HG02623 (cell line): ENCODE measurements at regions not wholly inside any gene's neighbourhood (a gene's known extent, or its start where the extent isn't known, plus 50 kb on each side); places are given as distances from the start of the nearest gene placed in this dataset.

Experiments used
- ATAC-seq: cut with Tn5 transposase; IDR thresholded peaks from one replicate; pipeline ENCODE4 v1.9.1; 2021; ENCODE audit warnings: moderate library complexity; ENCODE audit not compliant: unreplicated experiment

- ATAC-seq, result no peak
Observed at GRCh38 chr16:73177729-73178295, 129.9 kb upstream of the ZFHX3 start.

- no peak for ATAC-seq
Observed at GRCh38 chr16:73176577-73177013, 128.7 kb upstream of the ZFHX3 start.

- ATAC-seq, result no peak
Observed at GRCh38 chr16:73172973-73173709, 125.2 kb upstream of the ZFHX3 start.

GRCh38 chr16:73172241-73172972 lies 124.5 kb upstream of the ZFHX3 start:
- no peak for ATAC-seq

- no peak for ATAC-seq
Observed at GRCh38 chr16:73171901-73172240, 123.9 kb upstream of the ZFHX3 start.

GRCh38 chr16:73171380-73171779 lies 123.5 kb upstream of the ZFHX3 start:
- no peak for ATAC-seq

- no peak for ATAC-seq
Observed at GRCh38 chr16:73170612-73171038, 122.7 kb upstream of the ZFHX3 start.

- ATAC-seq, result no peak
Observed at GRCh38 chr16:73166947-73167550, 119.1 kb upstream of the ZFHX3 start.

- no peak for ATAC-seq
Observed at GRCh38 chr16:73166441-73166851, 118.5 kb upstream of the ZFHX3 start.

GRCh38 chr16:73163238-73163815 lies 115.4 kb upstream of the ZFHX3 start:
- no peak for ATAC-seq

GRCh38 chr16:73161977-73162376 lies 114.0 kb upstream of the ZFHX3 start:
- ATAC-seq, result no peak

- no peak for ATAC-seq
Observed at GRCh38 chr16:73159296-73159695, 111.4 kb upstream of the ZFHX3 start.

- ATAC-seq, result no peak
Observed at GRCh38 chr16:73157861-73158260, 109.9 kb upstream of the ZFHX3 start.

GRCh38 chr16:73154063-73154870 lies 106.3 kb upstream of the ZFHX3 start:
- ATAC-seq, result no peak

GRCh38 chr16:73152386-73153125 lies 104.6 kb upstream of the ZFHX3 start:
- ATAC-seq, result no peak

- ATAC-seq, result no peak
Observed at GRCh38 chr16:73151941-73152340, 104.0 kb upstream of the ZFHX3 start.

GRCh38 chr16:73151225-73151624 lies 103.3 kb upstream of the ZFHX3 start:
- ATAC-seq, result no peak

- no peak for ATAC-seq
Observed at GRCh38 chr16:73150786-73151185, 102.9 kb upstream of the ZFHX3 start.

GRCh38 chr16:73149334-73149733 lies 101.4 kb upstream of the ZFHX3 start:
- no peak for ATAC-seq

GRCh38 chr16:73147958-73148357 lies 100.0 kb upstream of the ZFHX3 start:
- ATAC-seq, result no peak
